SJSA1 (cell line): ENCODE measurements at regions not wholly inside any gene's neighbourhood (a gene's known extent, or its start where the extent isn't known, plus 50 kb on each side); places are given as distances from the start of the nearest gene placed in this dataset.
"Not testable (repeated sequence)": the region's sequence is repeated elsewhere in the genome, so short reads cannot be mapped to it uniquely, and the experiment has no call there.

Experiments
- DNase-seq, 2 experiments: peaks; one replicate each; pipeline ENCODE4 v3.0.0-alpha.2; 2015 to 2020; ENCODE audit warnings: low spot score in 2 of 2, low read depth in 1 of 2
- H3K27ac ChIP-seq: fragments of 250-450 bp; sonication (Bioruptor Pico); 2 replicates; pipeline ENCODE4 v1.5.1; 2020; ENCODE audit warnings: mild to moderate bottlenecking, moderate library complexity
- H3K27me3 ChIP-seq: fragments of 250-450 bp; sonication (Bioruptor Pico); replicated peaks from 2 replicates; pipeline ENCODE4 v1.5.1; 2020; ENCODE audit warnings: mild to moderate bottlenecking, moderate library complexity
- H3K36me3 ChIP-seq: fragments of 250-450 bp; sonication (Bioruptor Pico); 2 replicates; pipeline ENCODE4 v1.5.1; 2020; ENCODE audit warnings: mild to moderate bottlenecking
- H3K4me1 ChIP-seq: fragments of 250-450 bp; sonication (Bioruptor Pico); replicated peaks from 2 replicates; pipeline ENCODE4 v1.6.1; 2021; ENCODE audit warnings: mild to moderate bottlenecking
- H3K4me3 ChIP-seq: fragments of 250-450 bp; sonication (Bioruptor Pico); 2 replicates; pipeline ENCODE4 v1.5.1; 2020; ENCODE audit warnings: mild to moderate bottlenecking
- H3K9me3 ChIP-seq: fragments of 250-450 bp; sonication (Bioruptor Pico); replicated peaks from 2 replicates; pipeline ENCODE4 v1.5.1; 2020; ENCODE audit warnings: mild to moderate bottlenecking

DNA sequence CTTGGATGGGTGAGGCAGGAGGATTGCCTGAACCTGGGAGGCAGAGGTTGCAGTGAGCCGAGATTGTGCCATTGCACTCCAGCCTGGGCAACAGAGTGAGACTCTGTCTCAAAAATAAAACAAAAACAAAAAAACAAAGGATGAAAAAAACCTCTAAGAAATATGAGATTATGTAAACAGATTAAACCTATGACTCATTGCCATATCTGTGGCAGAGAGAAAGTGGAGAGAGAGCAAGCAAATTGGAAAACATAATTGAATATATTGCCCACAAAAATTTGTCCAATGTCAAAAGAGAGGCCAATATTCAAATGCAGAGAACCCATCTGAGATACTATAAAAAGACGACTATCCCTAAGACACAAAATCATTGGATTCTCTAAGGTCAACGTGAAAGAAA, 1106.0 kb downstream of the OTOL1 start:
- H3K9me3 ChIP-seq = no peaks in the 10 kb centered on the region
- no peaks in the 10 kb centered on the region for H3K4me1 ChIP-seq
- no peak overlapping the region for H3K4me3 ChIP-seq
- H3K36me3 ChIP-seq = no peaks in the 10 kb centered on the region
- DNase-seq = no peak
- H3K27me3 ChIP-seq = no peaks in the 10 kb centered on the region
- no peak overlapping the region for H3K27ac ChIP-seq

DNA sequence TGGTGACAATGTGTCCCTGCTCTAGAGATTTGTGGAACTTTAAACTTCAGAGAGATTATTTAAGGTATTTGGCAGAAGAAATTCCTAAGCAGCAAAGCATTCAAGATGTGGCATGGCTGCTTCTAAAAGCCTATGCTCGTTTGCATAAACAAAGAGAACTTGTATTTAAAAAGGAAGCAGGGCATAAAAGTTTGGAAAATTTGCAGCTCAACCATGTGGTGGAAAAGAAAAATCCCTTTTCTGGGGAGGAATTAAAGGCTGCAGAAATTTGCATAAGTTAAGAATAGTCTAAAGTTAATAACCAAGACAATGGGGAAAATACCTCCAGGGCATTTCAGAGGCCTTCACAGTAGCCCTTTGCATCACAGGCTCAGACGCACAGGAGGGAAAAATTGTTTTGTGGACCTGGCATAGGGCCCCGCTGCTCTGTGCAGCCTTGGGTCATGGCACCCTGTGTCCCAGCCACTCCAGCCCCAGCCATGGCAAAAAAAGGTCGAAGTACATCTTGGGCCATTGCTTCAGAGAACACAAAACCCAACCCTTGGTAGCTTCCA, 1109.1 kb downstream of the OTOL1 start:
- no peaks in the 10 kb centered on the region for H3K36me3 ChIP-seq
- no peaks in the 10 kb centered on the region for H3K27me3 ChIP-seq
- DNase-seq = no peak
- H3K27ac ChIP-seq = no peak overlapping the region
- H3K9me3 ChIP-seq = no peaks in the 10 kb centered on the region; the same call in 1 of the 2 replicates
- no peak overlapping the region for H3K4me3 ChIP-seq
- H3K4me1 ChIP-seq = no peaks in the 10 kb centered on the region

DNA sequence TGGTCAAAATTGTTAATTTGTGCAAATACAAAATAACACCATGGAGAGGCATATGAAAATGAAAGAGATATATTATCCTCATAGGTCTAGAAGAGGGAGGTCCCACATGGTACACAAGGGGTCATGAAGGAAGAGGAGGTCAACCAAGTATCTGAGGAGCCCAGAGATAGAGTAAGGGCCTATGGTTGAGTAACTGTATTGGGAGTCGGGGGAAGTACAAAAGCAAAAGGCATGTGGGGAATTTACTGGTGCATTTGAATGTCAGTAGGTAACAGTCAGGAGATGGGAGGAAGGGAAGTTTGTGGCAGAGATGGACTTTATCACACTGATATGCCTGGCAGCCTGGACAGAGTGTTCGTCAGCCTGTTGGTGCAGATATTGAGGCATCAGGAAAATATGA, 1113.7 kb downstream of the OTOL1 start:
- DNase-seq = no peak
- Histone ChIP-seq H3K36me3 (no peaks in the 10 kb centered on the region), H3K4me1 (no peaks in the 10 kb centered on the region), H3K27ac (no peak overlapping the region), H3K9me3 (no peaks in the 10 kb centered on the region; the same call in 1 of the 2 replicates), H3K4me3 (no peak overlapping the region), H3K27me3 (no peaks in the 10 kb centered on the region)

DNA sequence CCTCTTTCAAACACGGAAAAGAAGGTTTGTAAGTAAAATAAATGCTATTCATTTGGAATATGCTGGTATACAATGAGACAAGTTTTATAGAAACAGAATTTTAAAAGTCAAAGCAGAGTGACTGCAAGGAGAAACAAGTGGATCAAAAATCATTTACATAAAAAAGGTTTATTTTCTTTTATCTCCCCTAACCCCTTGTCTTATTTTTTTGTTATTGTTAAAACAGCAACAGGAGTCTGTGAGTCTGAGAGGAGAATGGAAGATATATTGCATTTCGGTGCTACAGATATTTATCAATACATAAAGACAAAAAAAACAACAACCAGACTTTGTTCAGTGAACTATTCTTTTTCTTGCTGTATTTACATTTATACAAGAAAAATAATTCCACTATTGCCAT, 1116.4 kb downstream of the OTOL1 start:
- H3K9me3 ChIP-seq = no peaks in the 10 kb centered on the region; the same call in 1 of the 2 replicates
- no peak overlapping the region for H3K4me3 ChIP-seq
- H3K36me3 ChIP-seq = no peaks in the 10 kb centered on the region
- DNase-seq = no peak
- no peak overlapping the region for H3K27ac ChIP-seq
- no peaks in the 10 kb centered on the region for H3K27me3 ChIP-seq
- no peaks in the 10 kb centered on the region for H3K4me1 ChIP-seq

DNA sequence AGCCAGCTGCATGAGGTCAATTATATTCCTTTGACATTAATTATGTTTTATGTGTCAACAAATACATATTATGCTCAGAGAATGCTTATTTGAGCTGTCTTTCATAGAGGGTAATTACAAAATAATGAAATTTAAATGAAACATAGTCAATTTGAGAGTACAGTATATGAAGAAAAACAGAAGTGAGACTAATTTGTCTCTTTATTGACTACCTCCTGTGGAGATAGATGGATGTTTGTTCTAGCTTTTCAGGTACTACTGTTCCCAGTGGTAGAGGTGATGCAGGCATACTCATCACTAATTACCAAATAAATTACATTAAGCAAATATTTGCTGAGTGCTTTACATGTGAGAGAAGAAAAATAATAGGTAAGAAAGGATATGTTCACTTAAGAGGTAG, 1129.6 kb downstream of the OTOL1 start:
- H3K4me3 ChIP-seq = no peak overlapping the region
- no peaks in the 10 kb centered on the region for H3K9me3 ChIP-seq
- H3K27me3 ChIP-seq = no peaks in the 10 kb centered on the region
- H3K27ac ChIP-seq = no peak overlapping the region
- H3K36me3 ChIP-seq = no peaks in the 10 kb centered on the region
- no peak for DNase-seq
- H3K4me1 ChIP-seq = no peaks in the 10 kb centered on the region

DNA sequence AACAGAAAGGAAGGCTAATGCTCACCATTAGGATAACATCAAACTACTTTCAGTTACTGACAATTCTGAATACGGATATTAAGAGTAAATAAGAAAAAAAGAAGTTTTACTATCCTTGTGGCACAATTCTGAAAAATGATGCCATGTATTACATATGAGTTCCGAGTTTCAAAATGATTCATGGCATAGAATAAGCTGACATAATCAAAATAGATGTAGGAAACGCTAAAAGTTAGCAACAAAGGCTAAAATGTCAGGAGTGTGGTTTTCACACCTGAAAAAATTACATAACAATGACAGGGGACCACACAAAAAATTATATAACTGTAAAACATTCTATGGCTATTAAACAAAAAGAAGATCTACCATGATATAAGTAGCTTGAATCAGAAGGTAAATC, 1131.9 kb downstream of the OTOL1 start:
- Histone ChIP-seq H3K4me1 (no peaks in the 10 kb centered on the region), H3K27ac (no peak overlapping the region), H3K9me3 (no peaks in the 10 kb centered on the region), H3K27me3 (no peaks in the 10 kb centered on the region), H3K36me3 (no peaks in the 10 kb centered on the region), H3K4me3 (no peak overlapping the region)
- no peak for DNase-seq

DNA sequence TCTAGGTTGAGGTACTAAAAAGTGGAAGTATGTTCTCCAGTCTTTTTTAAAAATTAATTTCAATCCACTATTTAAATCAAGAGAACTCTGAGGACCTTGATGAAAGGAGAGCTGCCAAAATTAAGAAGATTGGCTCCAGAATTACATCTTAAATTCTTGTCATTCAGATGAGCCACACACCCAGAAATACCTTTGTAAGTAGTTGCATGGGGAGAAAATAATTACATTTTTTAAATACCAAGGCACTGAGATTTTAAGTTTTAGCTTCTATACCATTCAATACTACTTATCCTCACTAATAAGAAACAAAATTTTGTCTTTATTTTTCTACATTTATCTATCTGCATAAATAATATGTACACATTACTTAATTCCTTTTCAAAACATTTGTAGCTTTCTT, 1132.8 kb downstream of the OTOL1 start:
- Histone ChIP-seq H3K36me3 (no peaks in the 10 kb centered on the region), H3K27me3 (no peaks in the 10 kb centered on the region), H3K4me1 (no peaks in the 10 kb centered on the region), H3K4me3 (no peak overlapping the region), H3K27ac (no peak overlapping the region), H3K9me3 (no peaks in the 10 kb centered on the region)
- DNase-seq = no peak

DNA sequence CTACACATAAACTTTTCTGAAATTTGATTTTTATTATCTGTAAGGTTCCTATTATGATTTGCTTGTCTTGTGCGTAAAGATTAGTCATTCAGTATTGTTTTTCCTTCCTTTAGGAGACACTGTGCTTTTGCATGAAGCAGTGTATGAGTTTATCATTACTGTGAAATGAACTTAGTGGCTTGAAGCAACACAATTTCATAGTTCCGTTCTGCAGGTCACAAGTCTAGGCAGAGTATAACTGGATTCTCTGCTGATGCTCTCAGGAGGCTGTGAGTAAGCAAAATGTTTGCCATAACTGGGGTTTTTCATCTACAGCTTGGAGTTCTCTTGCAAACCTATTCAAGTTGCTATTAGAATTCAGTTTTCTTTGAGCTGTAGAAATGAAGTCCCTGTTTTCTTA, 1136.1 kb downstream of the OTOL1 start:
- Histone ChIP-seq H3K27ac (no peak overlapping the region), H3K9me3 (no peaks in the 10 kb centered on the region), H3K27me3 (no peaks in the 10 kb centered on the region), H3K4me1 (no peaks in the 10 kb centered on the region), H3K36me3 (no peaks in the 10 kb centered on the region), H3K4me3 (no peak overlapping the region)
- no peak for DNase-seq

DNA sequence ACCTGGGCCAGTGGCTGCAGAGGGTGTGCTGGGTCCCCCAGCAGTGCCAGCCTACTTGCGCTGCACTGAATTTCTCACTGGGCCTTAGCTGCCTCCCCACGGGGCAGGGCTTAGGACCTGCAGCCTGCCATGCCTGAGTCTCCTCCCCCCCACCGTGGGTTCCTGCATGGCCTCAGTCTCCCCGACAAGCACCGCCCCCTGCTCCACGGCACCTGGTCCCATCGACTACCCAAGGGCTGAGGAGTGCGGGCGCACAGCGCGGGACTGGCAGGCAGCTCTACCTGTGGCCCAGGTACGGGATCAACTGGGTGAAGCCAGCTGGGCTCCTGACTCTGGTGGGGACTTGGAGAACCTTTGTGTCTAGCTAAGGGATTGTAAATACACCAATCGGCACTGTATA, 1143.6 kb downstream of the OTOL1 start:
- not testable (repeated sequence) for DNase-seq, H3K36me3 ChIP-seq, H3K27ac ChIP-seq, H3K27me3 ChIP-seq, H3K4me1 ChIP-seq, H3K4me3 ChIP-seq, H3K9me3 ChIP-seq

DNA sequence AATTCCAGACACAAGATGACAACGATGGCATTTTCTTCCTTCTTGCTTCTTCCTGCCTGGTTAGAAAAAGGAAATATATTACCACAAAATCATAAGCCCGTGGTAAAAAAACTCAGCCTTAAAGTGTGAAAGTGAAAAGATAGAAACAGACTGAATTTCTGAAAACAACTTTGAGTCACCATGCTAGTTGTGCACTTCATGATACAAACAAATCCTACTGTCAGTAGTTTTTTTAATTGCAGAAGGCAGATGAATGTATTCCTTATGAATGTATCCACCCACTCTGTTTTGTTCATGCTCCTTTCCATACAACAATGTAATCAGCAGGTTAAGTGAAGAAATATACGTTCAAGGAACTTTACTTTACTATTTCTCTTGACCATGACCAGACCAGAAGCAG, 1144.7 kb downstream of the OTOL1 start:
- no peaks in the 10 kb centered on the region for H3K4me1 ChIP-seq
- H3K4me3 ChIP-seq = no peak overlapping the region
- DNase-seq = no peak
- H3K27me3 ChIP-seq = no peaks in the 10 kb centered on the region
- H3K9me3 ChIP-seq = 0 out of 2 replicates have a peak, but pooled peaks cover 2% of the 10 kb centered on the region
- no peaks in the 10 kb centered on the region for H3K36me3 ChIP-seq
- H3K27ac ChIP-seq = no peak overlapping the region

DNA sequence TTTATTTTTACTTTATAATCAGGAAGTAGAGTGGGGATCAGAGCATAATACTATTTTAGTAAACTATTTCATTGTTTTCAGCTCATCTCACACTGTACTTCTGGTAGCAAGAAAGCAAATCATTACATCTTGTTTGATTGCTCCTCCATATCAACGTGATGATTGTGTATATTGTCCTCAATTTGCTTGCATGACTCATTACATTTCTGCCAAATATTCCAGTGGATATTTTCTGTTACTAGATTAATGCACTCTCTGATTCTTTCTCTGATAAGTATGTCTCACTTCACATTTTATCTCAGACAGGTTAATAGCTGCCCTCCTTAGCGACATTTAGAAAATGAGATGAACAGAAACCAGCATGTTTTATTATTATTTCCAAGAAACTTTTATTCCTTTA, 1145.3 kb downstream of the OTOL1 start:
- H3K27ac ChIP-seq = no peak overlapping the region
- DNase-seq = no peak

DNA sequence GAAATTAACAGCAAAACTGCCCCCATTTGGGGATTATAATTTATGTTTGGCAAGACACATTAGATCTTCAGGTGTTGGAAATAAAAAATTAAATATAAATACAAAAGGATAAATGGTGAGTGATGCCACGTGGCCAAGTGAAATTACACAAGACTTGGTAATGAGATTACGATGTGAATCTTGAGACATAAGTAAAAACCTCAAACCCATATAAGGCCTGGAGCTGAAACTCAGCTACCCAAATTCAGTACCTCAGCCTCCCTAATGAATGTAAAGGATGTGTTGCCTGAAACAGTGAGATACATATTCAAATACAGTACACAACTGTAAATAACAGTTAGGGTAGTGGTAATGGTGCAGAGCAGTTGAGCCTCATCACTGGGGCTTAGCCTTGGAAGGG, 1146.6 kb downstream of the OTOL1 start:
- no peaks in the 10 kb centered on the region for H3K4me1 ChIP-seq
- H3K4me3 ChIP-seq = no peak overlapping the region
- H3K36me3 ChIP-seq = no peaks in the 10 kb centered on the region
- DNase-seq = no peak
- H3K9me3 ChIP-seq = 0 out of 2 replicates have a peak, but pooled peaks cover 2% of the 10 kb centered on the region
- no peak overlapping the region for H3K27ac ChIP-seq
- no peaks in the 10 kb centered on the region for H3K27me3 ChIP-seq

More for the DNA sequence above, 1145.3 kb downstream of the OTOL1 start:
- Histone ChIP-seq H3K4me1 (no peaks in the 10 kb centered on the region), H3K9me3 (0 out of 2 replicates have a peak, but pooled peaks cover 2% of the 10 kb centered on the region), H3K36me3 (no peaks in the 10 kb centered on the region), H3K27me3 (no peaks in the 10 kb centered on the region), H3K4me3 (no peak overlapping the region)

DNA sequence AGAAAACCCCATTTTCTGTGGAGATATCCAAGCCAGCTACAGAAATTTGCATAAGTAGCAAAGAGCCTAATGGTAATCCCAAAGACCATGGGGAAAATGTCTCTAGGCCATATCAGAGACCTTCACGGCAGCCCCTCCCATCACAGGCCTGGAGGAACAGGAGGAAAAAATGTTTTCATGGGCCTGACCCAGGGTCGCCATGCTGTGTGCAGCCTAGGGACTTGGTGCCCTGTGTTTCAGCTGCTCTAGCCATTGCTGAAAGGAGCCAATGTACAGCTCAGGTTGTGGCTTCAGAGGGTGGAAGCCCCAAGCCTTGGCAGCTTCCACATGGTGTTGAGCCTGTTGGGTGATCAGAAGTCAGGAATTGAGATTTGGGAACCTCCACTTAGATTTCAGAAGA, 1150.7 kb downstream of the OTOL1 start:
- no peak for DNase-seq
- H3K27me3 ChIP-seq = no peaks in the 10 kb centered on the region
- no peaks in the 10 kb centered on the region for H3K4me1 ChIP-seq

DNA sequence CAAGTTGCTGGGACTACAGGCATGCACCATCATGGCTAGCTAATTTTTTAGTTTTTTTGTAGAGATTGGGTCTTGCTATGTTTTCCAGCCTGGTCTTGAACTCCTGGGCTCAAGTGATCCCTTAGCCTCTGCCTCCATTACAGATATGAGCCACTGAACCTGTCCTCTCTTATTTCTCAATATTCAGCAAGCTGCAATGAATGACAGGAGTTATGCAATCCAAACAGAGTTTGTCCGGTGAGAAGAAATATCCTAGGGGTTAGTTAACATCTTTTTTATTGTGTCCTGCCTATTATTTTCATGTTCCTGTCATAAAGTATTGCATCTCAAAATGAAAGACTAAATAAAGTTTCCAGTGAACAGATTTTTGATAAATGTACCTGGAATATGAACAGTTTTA, 1161.4 kb downstream of the OTOL1 start:
- H3K27ac ChIP-seq = no peak overlapping the region
- no peak for DNase-seq
- H3K36me3 ChIP-seq = no peaks in the 10 kb centered on the region
- no peak overlapping the region for H3K4me3 ChIP-seq
- no peaks in the 10 kb centered on the region for H3K27me3 ChIP-seq
- no peaks in the 10 kb centered on the region for H3K4me1 ChIP-seq
- H3K9me3 ChIP-seq = 0 out of 2 replicates have a peak, but pooled peaks cover 3% of the 10 kb centered on the region

More for the DNA sequence above, 1150.7 kb downstream of the OTOL1 start:
- H3K4me3 ChIP-seq = no peak overlapping the region
- H3K9me3 ChIP-seq = no peaks in the 10 kb centered on the region
- H3K36me3 ChIP-seq = no peaks in the 10 kb centered on the region
- H3K27ac ChIP-seq = no peak overlapping the region
